ENCODE measurements at regions not wholly inside any gene's neighbourhood (a gene's known extent, or its start where the extent isn't known, plus 50 kb on each side); places are given as distances from the start of the nearest gene placed in this dataset.

DNA sequence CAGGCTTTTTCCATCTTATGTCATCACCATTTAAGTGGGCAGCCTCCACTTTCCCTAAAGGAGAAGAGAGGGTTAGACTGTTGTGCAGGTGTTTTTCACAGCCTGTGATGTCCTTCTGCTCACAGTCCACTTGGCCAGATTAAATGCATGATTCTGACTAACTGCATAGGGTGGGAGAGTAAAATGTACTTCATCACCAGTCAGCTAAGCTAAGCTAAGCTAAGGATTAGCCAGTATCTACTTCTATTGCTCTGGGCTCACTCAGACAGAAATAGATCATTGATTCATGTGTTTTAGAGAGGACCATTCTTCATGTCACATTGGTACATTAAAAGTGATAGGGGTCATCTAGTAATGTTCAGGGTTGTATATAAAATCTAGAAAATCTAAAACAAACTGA is 1013.1 kb downstream of the NTRK3 start:
- no peak for TF ChIP-seq POLR2A (IDR thresholded peaks at IDR 0.05; ENCODE audit: low read length)
- TF ChIP-seq GATA1 (IDR thresholded peaks at IDR 0.05; ENCODE audit: low read depth, low read length): no peak
